DMS 273 treated with DMSO at 0.1 percent for 48 hours (cell line): ENCODE measurements at regions not wholly inside any gene's neighbourhood (a gene's known extent, or its start where the extent isn't known, plus 50 kb on each side); places are given as distances from the start of the nearest gene placed in this dataset.

Experiments
- DNase-seq: peaks from one replicate; lab custom pipeline; 2025; lab: John Stamatoyannopoulos, UW

DNA sequence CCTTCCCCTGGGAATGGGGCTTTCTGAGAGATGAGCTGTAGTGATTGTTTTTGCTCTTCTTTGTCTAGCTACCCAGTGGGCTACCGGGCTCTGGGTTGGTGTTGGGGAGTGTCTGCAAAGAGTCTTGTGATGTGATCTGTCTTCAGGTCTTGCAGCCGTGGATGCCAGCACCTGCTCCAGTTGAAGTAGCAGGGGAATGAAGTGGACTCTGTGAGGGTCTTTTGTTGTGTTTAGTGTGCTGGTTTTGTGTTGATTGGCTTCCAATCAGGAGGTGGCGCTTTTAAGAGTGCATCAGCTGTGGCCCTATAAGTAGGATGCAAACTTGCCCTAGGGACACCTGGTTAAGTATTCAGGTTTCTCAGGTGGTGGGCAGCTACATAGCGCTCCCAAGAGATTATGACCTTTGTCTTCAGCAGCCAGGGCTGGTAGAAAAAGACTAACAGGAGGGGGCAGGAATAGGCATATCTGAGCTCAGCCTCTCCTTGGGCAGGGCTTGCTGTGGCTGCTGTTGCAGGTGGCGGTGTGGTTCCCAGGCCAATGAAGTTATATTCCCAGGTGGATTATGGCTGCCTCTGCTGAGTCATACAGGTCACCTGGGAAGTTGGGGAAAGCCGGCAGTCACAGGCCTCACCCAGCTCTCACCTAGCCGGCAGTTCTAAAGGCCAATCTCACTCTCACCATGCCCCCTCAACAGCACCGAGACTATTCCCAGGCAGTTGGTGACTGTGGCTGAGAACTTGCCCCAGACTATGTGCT, 315.7 kb upstream of the C11orf87 start:
- no peak for DNase-seq

DNA sequence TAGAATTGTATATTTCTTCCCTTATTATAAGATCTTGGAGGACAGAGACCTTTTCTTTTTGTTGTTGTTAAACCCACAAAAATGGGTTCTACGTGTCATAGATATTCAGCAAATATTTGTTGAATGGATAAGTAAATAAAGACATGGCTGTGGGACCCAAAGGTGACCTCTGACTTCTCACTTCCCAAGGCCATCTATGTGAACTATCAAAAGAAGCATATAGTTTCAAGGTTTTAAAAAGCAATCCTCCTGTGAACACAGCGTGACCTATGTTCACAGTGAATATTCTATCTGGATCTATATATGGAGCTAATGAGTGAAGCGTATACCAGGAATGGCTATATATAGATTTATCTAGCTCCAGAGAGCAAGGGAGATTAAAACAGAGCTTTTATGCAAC, 312.8 kb upstream of the C11orf87 start:
- no peak for DNase-seq

DNA sequence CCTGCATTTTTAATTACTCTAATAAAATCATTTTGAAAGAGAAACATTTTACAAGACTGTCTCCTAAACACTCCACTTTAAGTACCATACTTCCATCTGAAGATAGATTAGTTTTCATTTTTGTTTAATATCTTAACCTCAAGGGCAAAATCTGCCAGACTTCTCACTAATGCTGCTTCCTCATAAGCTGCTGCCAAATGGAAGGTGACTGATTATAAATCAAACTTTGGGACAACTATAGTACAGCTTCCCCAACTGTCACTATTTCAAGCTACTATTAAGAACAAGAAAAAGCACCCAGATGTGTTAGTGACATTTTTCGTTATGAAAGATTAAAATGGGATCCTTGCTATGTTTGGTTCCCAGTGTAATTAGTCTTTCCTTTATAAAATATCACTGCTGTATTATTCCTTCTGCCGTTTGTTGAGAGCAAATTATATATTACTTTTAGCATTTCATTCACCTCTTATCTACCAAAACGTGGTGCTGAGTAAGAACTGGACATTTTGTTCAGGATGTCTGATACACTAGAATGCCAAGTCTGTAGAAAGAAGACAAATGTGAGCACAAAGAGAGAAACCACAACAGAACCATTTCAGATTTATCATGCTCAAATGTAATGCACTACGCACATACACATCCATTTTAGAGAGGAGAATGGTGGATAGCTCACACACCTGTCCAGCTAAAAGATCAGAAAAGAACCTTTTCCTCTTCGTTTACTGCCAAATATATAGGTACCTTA, 312.2 kb upstream of the C11orf87 start:
- DNase-seq, result no peak

DNA sequence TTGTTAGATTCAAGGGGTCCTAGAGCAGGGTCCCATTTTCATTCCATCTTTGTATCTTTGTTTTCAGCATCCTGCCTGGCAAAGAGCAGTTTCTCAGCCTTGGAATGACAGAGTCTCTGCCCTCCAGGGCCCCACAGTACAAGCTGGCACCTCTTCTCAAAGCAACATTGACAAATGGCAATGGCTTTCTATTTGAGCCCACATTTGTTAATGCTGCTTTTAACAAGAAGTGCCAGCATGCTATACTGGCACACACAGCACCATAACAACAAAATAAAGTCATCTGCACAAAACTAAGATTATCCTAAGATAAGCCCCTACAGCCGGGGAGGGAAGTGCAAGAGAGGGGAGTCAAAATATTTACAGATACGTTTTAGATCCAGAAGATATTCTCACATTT, 309.7 kb upstream of the C11orf87 start:
- DNase-seq, result no peak

DNA sequence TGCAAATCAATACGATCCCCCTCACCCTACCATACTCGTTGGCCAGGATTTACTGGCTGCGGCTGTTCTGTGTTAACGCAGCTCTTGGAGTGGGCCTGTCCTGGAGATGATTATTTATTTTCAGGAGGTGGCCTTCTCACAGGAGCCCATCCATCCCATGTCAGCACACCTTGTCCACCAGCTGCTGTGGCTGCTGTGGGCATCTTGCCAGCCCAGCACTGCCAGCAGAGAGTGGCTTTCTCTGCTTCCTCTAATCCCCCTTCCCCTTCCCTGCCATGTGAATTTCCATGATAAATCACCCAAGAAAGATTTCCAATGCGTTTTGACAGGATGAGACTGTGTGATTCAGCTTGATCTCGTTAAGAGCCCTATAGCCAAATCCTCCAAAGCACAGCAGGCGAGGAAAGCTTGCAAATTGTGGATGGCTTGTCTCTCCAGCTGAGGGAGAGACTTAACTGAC, 309.1 kb upstream of the C11orf87 start:
- DNase-seq, result no peak

DNA sequence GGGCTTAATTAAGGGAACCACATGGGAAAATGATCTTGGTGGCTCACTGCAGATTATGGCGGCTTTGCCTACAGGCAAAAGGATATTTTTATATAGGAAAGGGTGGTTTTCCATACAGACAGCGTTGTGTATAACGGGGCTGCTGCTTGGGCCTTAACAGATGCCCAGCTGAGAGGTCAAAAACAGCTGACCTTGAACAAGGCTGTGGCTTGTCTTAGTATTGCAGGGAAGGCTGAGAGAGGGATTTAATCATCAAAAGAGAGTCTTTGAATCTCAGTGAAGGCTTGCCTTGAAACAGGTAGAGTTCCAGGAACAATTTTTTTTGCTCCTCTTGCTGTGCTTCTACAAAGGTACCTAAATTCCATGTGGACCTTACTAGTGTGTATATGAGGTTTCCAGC, 301.6 kb upstream of the C11orf87 start:
- DNase-seq, result no peak

DNA sequence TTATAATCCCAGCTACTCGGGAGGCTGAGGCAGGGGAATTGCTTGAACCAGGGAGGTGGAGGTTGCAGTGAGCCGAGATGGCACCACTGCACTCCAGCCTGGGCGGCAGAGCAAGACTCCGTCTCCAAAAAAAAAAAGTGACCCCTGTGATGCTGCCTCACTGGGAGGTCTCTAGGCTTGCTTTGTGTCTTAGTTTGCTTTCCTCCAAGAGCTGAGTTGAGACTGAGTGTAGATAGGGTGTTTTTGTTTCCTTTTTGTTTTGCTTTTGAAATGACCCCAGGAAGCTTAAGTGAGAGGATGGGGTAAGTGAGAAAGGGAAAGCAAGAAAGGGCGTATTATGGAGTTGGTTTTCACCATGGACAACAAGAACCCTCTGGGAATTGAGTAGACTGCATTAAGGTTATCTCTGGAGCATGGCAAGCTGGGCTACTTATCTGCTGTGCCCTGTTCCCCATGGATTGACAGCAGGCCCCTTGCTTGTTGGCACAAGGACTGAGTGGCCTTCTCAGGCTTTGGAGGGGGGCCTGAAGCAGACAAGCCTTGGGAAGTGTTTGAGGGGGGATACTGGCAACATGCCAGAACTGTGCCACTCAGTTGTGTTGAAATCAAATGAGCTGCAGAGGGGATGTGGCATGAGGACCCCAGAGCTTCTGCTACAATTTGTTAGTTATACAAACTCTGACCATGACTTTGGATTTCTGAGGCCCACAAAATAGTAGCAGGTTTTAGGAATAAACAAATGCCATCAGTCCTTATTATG, 300.6 kb upstream of the C11orf87 start:
- DNase-seq, result no peak

DNA sequence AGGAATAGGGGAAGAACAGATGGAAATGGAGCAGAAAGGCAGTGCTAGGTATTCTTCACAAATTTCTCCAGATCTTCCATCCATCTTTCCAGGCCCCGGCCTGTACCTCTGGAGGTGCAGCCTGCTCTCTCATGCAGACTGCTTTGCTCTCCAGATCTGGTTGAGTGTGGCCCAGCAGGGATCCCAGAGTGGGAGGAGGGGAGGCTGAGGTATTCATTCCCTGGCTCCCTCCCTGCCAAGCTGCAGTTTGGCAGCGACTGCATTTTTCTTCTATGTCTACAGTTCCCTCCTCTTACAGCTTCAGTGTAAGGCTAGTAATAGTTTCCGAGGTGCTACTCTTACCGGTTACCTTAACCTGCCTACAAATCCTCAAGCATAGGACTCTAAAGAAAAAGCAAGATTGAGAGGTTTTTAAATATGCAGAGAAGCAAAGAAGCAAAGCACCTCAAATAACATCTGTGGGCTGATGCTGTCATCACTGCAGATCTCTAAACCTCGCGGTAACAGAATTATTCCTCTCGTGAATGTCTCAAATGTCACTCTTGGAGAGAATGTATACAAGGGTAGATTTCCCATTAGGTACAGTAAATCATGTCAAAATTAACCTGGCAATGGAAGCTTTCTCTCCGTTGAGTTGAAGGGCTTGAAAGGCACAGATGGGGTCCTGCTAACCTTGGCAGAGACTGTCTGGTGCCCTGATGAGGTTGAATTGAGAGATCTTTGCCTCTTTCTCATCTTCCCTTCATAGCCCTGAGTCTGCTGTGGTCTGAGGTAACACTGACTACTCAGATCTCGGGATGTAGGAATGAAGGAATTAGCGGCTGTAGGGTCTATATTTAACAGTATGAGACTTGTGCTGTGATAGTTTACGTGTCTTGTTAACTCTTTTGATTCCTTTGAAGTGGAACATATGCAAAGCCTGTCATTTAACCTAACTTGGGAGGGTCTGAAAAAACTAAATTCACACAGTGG, 297.9 kb upstream of the C11orf87 start:
- DNase-seq, result peak; percentile 6

DNA sequence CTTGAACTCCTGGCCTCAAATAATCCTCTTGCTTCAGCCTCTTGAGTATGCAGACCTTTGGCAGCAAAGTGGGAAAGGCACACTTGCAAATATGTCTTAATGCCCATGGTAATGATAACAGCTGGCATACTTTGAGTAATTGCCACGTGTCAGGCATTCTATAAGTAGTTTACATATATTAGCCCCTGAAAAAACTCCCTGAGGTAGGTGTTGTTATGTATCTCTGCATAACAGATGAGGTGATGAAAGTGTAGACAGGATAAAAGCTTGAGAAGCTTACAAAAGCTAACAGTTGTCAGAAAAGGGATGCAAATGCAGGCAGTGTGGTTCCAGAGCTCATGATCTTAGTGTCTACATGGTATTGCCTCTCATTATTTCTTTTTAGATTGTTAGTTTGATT, 291.1 kb upstream of the C11orf87 start:
- no peak for DNase-seq

DNA sequence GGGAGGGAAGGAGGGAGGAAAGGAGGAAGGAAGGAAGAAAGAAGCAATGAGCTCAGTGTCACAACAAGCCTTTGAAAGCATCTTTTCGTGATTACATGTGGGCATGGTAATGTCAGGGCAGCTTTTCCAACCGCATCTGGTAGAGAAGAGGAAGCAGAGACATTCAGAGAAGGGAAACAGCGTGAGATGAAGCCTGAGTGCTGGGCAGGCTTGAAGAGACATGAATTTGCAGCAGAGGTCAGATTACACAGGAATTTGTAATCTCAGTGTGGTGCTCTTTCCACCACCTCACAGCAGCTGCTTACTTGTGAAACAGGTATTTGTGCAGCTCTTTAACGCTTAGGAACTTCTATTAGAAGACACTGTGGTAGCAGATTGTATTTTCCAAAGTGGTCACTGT, 289.5 kb upstream of the C11orf87 start:
- no peak for DNase-seq

DNA sequence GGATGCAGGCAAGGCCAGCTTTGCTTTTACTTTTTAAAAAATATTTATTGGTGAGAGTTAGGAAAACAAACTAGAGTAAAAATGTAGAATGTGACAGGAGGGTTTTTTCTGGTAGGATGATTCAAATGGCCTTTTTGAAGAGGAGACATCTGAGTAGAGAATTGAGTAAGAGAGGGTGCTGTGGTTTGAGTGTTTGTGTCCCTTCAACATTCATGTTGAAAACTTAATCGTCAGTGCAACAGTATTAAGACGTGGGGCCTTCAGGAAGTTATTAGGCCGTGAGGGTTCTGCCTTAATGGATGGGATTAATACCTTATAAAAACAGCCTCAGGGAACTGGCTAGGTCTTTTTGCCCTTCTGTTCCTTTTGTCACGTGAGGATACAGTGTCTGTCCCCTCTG, 288.8 kb upstream of the C11orf87 start:
- DNase-seq, result no peak

DNA sequence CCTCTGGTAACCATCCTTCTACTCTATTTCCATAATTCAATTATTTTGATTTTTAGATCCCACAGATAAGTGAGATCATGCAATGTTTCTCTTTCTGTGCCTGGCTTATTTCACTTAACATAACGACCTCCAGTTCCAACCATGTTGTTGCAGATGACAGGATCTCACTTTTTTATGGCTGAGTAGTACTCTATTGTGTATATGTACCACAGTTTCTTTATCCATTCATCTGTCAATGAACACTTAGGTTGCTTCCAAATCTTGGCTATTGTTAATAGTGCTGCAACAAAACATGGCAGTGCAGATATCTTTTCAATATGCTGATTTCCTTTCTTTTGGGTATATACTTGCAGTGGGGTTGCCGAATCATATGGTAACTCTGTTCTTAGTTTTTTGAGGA, 286.4 kb upstream of the C11orf87 start:
- DNase-seq, result no peak

DNA sequence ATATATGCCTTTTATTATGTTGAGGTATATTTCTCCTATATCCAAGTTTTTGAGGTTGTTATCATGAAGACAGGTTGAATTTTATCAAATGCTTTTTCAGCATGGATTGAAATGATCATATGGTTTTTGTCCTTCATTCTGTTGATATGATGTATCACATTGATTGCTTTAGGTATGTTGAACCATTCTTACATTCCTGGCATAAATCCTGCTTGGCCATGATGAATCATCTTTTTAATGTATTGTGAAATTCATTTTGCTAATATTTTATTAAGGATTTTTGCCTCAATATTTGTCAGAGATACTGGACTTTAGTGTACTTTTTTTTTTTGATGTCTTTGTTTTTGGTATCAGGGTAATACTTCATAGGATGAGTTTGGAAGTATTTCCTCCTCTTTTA, 283.8 kb upstream of the C11orf87 start:
- no peak for DNase-seq

DNA sequence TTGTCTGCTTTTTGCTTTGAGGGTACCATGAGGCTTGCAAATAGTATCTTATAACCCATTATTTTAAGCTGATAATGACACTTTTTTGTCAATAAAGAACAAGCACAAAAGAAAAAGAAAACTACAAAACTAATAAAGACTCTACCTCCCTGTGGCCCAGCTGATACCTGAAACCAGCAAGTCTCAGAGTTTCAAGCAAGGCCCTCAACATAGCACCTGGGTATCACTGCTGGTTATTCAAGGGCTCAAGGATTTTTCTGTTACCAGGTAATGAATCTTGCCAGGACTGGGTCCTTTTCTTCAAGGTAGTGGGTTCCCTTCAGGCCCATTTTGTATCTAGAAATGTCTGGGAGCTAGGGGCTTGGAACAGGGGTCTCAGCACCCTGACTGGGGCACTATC, 281.6 kb upstream of the C11orf87 start:
- no peak for DNase-seq

DNA sequence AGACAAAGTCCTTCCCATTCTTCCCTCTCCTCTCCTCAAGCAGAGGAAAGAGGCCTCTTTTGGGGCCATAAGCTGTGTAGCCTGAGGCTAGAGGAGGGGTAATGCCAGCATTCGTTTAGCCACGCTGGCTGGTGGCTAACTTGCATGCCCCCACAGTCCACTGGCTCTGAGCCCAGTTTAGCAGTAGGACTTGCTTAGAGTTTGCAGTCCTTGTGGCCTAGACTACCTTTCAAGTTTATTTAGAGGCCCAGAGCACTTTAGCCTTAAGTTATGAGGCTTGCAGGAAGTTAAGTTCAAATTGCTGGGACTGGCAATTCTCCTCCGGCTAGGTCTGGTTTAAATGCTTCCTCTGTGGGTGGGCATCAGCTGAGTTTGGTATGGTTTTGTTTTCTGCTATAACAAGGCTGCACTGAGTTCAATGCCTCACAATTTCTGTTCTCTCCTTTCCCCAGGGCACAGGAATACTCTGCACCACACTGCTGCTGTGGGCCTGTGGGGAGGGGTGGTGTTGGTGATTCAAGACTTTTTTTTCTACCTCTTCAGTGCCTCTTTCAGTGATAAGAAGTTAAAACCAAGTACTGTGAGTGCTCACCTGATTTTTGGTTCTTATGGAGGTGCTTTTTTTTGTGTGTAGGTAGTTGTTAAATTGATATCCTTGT, 281.0 kb upstream of the C11orf87 start:
- no peak for DNase-seq

DNA sequence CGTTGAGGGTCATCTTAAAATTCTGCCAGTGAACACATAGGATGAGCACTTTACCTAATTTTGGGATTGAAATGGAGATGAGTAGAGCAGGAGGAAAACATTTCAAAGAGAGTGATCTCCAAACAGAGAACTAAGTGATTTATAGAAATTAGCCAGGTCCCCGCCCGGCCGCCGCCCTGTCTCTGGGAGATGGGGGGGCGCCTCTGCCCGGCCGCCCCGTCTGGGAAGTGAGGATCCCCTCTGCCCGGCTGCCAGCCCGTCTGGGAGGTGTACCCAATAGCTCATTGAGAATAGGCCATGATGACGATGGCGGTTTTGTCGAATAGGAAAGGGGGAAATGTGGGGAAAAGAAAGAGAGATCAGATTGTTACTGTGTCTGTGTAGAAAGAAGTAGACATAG, 276.7 kb upstream of the C11orf87 start:
- no peak for DNase-seq

DNA sequence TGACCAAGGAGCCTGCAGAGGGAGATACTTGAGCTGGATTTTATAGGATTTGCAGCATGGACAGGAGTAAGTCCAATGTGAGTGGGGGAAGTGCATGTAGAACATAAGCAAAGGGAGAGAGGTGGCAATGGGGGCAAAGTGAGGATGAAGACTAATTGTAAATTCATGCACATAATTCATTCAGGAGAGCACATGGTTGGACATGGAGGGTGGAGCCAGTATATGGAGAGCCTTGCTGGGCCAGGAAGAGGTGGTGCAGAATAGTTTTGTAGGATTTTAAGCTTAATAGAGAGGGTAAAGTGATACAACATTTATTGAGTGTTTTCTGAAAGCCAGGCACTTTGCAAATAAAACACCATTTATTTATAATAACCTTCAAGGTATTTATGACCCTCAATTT, 274.3 kb upstream of the C11orf87 start:
- DNase-seq, result no peak

DNA sequence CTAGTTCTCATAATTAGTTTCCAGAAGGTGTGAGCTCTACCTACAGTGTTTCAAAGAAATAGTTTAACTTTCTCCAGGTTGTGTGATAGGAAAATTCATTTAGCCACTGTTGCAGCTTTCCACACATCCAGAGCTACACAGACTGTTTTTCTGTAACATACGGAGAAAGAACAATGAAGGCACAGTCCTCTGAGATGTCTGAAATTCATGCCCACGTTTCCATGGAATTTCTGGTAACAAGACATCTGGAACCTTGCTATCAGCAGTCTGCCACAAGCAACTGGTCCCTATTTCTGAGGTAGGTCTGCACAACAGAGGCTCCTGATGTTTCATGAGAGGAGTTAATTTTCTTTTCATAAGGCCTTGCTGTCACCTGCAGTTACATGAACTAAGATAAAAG, 273.3 kb upstream of the C11orf87 start:
- no peak for DNase-seq

DNA sequence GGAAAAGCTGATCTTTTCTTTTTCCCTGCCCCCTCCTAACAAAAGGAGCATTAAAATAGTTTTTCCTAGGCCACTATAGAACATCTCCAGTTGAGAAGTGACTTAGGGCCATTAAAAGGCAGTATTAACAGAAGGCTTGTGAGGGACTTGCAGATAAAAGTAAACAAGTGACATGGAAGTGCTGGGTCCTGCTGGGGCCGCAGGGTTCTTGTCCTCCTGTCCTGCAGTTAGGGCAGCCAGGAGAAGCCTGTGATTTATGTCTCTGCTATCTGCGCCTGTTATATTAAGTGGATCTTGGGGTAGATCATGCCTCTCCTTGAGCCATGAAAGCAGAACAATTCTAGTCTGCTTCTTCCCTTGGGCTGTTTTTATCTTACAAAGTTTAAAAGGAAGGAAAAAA, 271.4 kb upstream of the C11orf87 start:
- no peak for DNase-seq

DNA sequence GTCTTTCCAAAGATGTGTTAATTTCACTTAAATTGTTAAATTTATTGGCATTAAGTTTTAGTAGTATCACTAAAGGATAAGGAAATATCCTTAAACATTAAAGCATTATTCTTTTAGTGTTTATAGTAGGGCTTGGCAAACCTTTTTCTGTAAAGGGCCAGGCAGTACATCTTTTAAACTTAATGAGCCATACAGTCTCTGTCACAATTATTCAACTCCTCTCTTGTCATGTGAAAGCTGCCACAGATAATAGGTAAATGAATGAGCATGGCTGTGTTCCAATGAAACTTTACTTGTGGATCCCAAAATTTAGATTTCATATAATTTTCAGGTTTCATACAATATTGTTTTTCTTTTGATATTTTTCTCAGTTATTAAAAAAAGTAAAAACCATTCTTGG, 268.2 kb upstream of the C11orf87 start:
- no peak for DNase-seq

DNA sequence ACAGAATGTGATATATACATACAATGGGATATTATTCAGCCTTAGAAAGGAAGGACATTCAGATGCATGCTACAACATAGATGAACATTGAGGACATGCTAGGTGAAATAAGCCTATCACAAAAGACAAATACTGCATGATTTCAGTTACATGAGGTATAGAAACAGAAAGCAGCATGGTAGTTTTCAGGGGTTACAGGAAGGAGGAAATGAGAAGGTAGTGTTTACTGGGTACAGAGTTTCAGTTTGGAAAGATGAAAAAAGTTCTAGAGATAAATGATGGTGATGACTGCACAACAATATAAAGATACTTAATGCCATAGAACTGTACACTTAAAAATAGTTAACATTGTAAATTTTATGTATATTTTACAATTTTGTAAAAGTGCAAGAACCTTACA, 266.7 kb upstream of the C11orf87 start:
- DNase-seq, result no peak
